Endothelial cell of umbilical vein (primary cell): ENCODE measurements at regions not wholly inside any gene's neighbourhood (a gene's known extent, or its start where the extent isn't known, plus 50 kb on each side); places are given as distances from the start of the nearest gene placed in this dataset.

ENCODE experiments used
- BruUV-seq: library from RNA; stranded (reverse); fragments of 400-500 nt; replicated peaks from 2 replicates; lab custom pipeline; 2021; lab: Mats Ljungman, UMichigan
- CTCF ChIA-PET: fragments of 300-600, 350-600 bp; sonication (Branson Sonifier 250); formaldehyde crosslinking; loops from one replicate; lab custom pipeline; 2021; ENCODE audit warnings: antibody characterized with exemption, inconsistent platforms; lab: Charles Lee
- POLR2A ChIA-PET: fragments of 300-600, 350-600 bp; sonication (Branson Sonifier 250); formaldehyde crosslinking; loops from one replicate; lab custom pipeline; 2021; ENCODE audit warnings: antibody characterized with exemption, inconsistent platforms; lab: Charles Lee
- DNase-seq: peaks from one replicate; pipeline ENCODE4 v3.0.0-alpha.2; 2011; ENCODE audit warnings: low read depth, low spot score
- FAIRE-seq: peaks from 2 replicates; lab custom pipeline; 2011; peaks lifted over from hg19 to GRCh38; lab: Jason Lieb, UNC
- H2AFZ ChIP-seq: 2 replicates; pipeline ENCODE4 v1.6.0; 2012; ENCODE audit warnings: low read depth, low read length, control low read depth, inconsistent platforms
- H3K27ac ChIP-seq: 2 replicates; pipeline ENCODE4 v1.5.1; 2011; ENCODE audit warnings: low read depth, mild to moderate bottlenecking, control low read depth, low read length, moderate library complexity; ENCODE audit not compliant: insufficient read depth
- H3K27me3 ChIP-seq, 2 experiments: 2 replicates each; pipeline versions ENCODE4 v1.6.0 to v1.6.1; 2011; ENCODE audit warnings: low read length in 2 of 2, mixed read lengths in 1 of 2; ENCODE audit not compliant: control insufficient read depth in 2 of 2, insufficient read depth in 2 of 2
- H3K36me3 ChIP-seq, 2 experiments: 2 replicates in 1 of 2; 3 replicates in 1 of 2; pipeline ENCODE4 v1.5.1; 2011; ENCODE audit warnings: low read length in 2 of 2, mild to moderate bottlenecking in 1 of 2, moderate library complexity in 1 of 2; ENCODE audit not compliant: control insufficient read depth in 2 of 2, insufficient read depth in 2 of 2; ENCODE audit errors: extremely low read depth in 1 of 2
- H3K4me1 ChIP-seq: 3 replicates; pipeline ENCODE4 v1.5.1; 2011; ENCODE audit warnings: mild to moderate bottlenecking, low read length; ENCODE audit not compliant: control insufficient read depth, insufficient read depth; ENCODE audit errors: extremely low read depth
- H3K4me2 ChIP-seq: 2 replicates; pipeline ENCODE4 v1.6.1; 2011; ENCODE audit warnings: low read length, control low read depth, mixed read lengths; ENCODE audit not compliant: insufficient read depth
- H3K4me3 ChIP-seq, 3 experiments: fragments of 200-600 bp in 1 of 3; sonication (generic), shearing (Covaris generic) in 1 of 3; replicated peaks in 1 of 3; 2 replicates each; pipeline ENCODE4 v1.5.1; 2011 to 2016; ENCODE audit warnings: control low read depth in 3 of 3, low read length in 3 of 3, mild to moderate bottlenecking in 2 of 3, inconsistent platforms in 1 of 3, low read depth in 1 of 3, moderate library complexity in 1 of 3; ENCODE audit not compliant: insufficient read depth in 1 of 3
- H3K79me2 ChIP-seq: 2 replicates; pipeline ENCODE4 v1.6.0; 2012; ENCODE audit warnings: low read length, inconsistent platforms; ENCODE audit not compliant: control insufficient read depth, insufficient read depth
- H3K9ac ChIP-seq: replicated peaks from 2 replicates; pipeline ENCODE3; 2011; ENCODE audit warnings: low read length, control low read depth; ENCODE audit not compliant: insufficient read depth; ENCODE audit errors: extremely low read depth
- H3K9me1 ChIP-seq: replicated peaks from 3 replicates; pipeline ENCODE4 v1.6.0; 2011; ENCODE audit warnings: mild to moderate bottlenecking, low read length; ENCODE audit not compliant: control insufficient read depth, insufficient read depth; ENCODE audit errors: extremely low read depth
- H3K9me3 ChIP-seq: replicated peaks from 2 replicates; pipeline ENCODE4 v1.5.1; 2012; ENCODE audit warnings: low read length, inconsistent platforms; ENCODE audit not compliant: control insufficient read depth, insufficient read depth
- H4K20me1 ChIP-seq: replicated peaks from 2 replicates; pipeline ENCODE3; 2011; ENCODE audit warnings: mild to moderate bottlenecking, low read length; ENCODE audit not compliant: control insufficient read depth, insufficient read depth; ENCODE audit errors: extremely low read depth
- CTCF ChIP-seq, 2 donors: IDR thresholded peaks; 1 replicate in 1 of 2; 2 replicates in 1 of 2; pipeline ENCODE4 v1.5.1; 2011; ENCODE audit warnings: low read length in 2 of 2, mild to moderate bottlenecking in 2 of 2, moderate library complexity in 2 of 2, control low read depth in 1 of 2, inconsistent platforms in 1 of 2, low read depth in 1 of 2; ENCODE audit not compliant: insufficient read depth in 1 of 2; ENCODE audit errors: extremely low read depth in 1 of 2
- EZH2 ChIP-seq: IDR thresholded peaks from 2 replicates; pipeline ENCODE4 v1.6.1; 2012; ENCODE audit warnings: borderline replicate concordance, low read depth, mild to moderate bottlenecking, moderate library complexity, low read length, inconsistent platforms; ENCODE audit not compliant: severe bottlenecking
- FOS ChIP-seq: IDR thresholded peaks from 2 replicates; pipeline ENCODE4 v1.6.1; 2011; ENCODE audit warnings: mild to moderate bottlenecking, low read length, moderate library complexity, borderline replicate concordance; ENCODE audit not compliant: insufficient read depth
- GATA2 ChIP-seq: IDR thresholded peaks from 2 replicates; pipeline ENCODE4 v1.7.0; 2011; ENCODE audit warnings: low read depth, mild to moderate bottlenecking, moderate library complexity, mixed read lengths, low read length; ENCODE audit not compliant: insufficient read length, insufficient read depth
- JUN ChIP-seq: IDR thresholded peaks from 2 replicates; pipeline ENCODE4 v1.6.1; 2011; ENCODE audit warnings: borderline replicate concordance, low read depth; ENCODE audit not compliant: insufficient read length, insufficient read depth
- MAX ChIP-seq: IDR thresholded peaks from 2 replicates; pipeline ENCODE4 v1.6.1; 2011; ENCODE audit not compliant: insufficient read depth, insufficient read length
- MYC ChIP-seq: IDR thresholded peaks from one replicate; pipeline ENCODE4 v1.6.1; 2011; ENCODE audit warnings: mild to moderate bottlenecking, low read depth, low read length
- POLR2A ChIP-seq: IDR thresholded peaks from 2 replicates; pipeline ENCODE4 v1.6.1; 2012; ENCODE audit warnings: low read depth, mild to moderate bottlenecking, control low read depth, low read length
- POLR2AphosphoS5 ChIP-seq: IDR thresholded peaks from 2 replicates; pipeline ENCODE4 v1.6.1; 2012; ENCODE audit warnings: low read depth, mild to moderate bottlenecking, control low read depth, low read length, moderate library complexity; ENCODE audit not compliant: insufficient read depth
- dilution Hi-C: fragments of 300-500 bp; cut with MboI; formaldehyde crosslinking; loops from one replicate; pipeline ENCODE4 v1.15.0; 2019; ENCODE audit warnings: low sequenced_read_pairs; ENCODE audit not compliant: extremely low pct_ligation_motif_present
- intact Hi-C: fragments of 100-400 bp; cut with micrococcal nuclease; formaldehyde crosslinking; loops from one replicate; pipeline ENCODE4 v1.10.0; 2022

- intact Hi-C loops (no loop called here), dilution Hi-C loops (no loop called here)
- POLR2A ChIA-PET: no interaction called here
Observed at GRCh38 chr10:113476673-113477072, 76.2 kb upstream of the HABP2 start.

More at GRCh38 chr10:113476673-113477072, 76.2 kb upstream of the HABP2 start:
- FAIRE-seq: no peak
- Histone ChIP-seq H3K9me1 (no peaks in the 10 kb centered on the region), H3K4me2 (no peak overlapping the region), H3K79me2 (no peaks in the 10 kb centered on the region), H3K27ac (no peak overlapping the region), H4K20me1 (no peaks in the 10 kb centered on the region), H3K9ac (no peak overlapping the region), H3K4me3 (no peak overlapping the region), H3K4me1 (no peaks in the 10 kb centered on the region), H3K27me3 (no peaks in the 10 kb centered on the region), H3K36me3 (no peaks in the 10 kb centered on the region), H3K9me3 (peaks cover 5% of the 10 kb centered on the region), H2AFZ (no peak overlapping the region)
- CTCF ChIA-PET: no interaction called here
- TF ChIP-seq POLR2A (no peak), POLR2AphosphoS5 (no peak), MAX (no peak), CTCF (IDR thresholded peaks at IDR 0.05; ENCODE audit: extremely low read depth in 1 of 2, insufficient read depth in 1 of 2, low read depth in 1 of 2, low read length in 2 of 2) (no peak), FOS (no peak), MYC (no peak), EZH2 (no peak), JUN (no peak), GATA2 (no peak)
- DNase-seq: no peak
- no TSS peak for BruUV-seq
